H1 (cell line): ENCODE measurements at regions not wholly inside any gene's neighbourhood (a gene's known extent, or its start where the extent isn't known, plus 50 kb on each side); places are given as distances from the start of the nearest gene placed in this dataset.

Source experiments
- CTCF ChIA-PET: fragments of 300-600 bp; sonication (Branson Sonifier 250); formaldehyde crosslinking; loops from one replicate; lab custom pipeline; 2021; ENCODE audit not compliant: partially characterized antibody; lab: Charles Lee
- POLR2A ChIA-PET: fragments of 300-600 bp; sonication (Branson Sonifier 250); formaldehyde crosslinking; loops from one replicate; lab custom pipeline; 2021; ENCODE audit warnings: inconsistent platforms; ENCODE audit not compliant: partially characterized antibody; lab: Charles Lee
- DNase-seq, 2 experiments: peaks; one replicate each; pipeline versions ENCODE4 v3.0.0 to v3.0.0-alpha.2; 2010 to 2022; ENCODE audit warnings: low spot score in 2 of 2, low read depth in 1 of 2, mixed read lengths in 1 of 2
- FAIRE-seq: peaks from 2 replicates; lab custom pipeline; 2011; peaks lifted over from hg19 to GRCh38; lab: Jason Lieb, UNC
- H2AFZ ChIP-seq: 2 replicates; pipeline ENCODE4 v1.8.1; 2012; ENCODE audit warnings: low read length, inconsistent platforms
- H2AK5ac ChIP-seq: 2 replicates; pipeline ENCODE4 v1.6.1; 2013; ENCODE audit warnings: low read depth, low read length
- H2BK120ac ChIP-seq: replicated peaks from 2 replicates; pipeline ENCODE3; 2013; ENCODE audit warnings: low read depth, low read length, inconsistent platforms
- H2BK12ac ChIP-seq: 2 replicates; pipeline ENCODE4 v1.6.1; 2013; ENCODE audit warnings: low read depth, low read length
- H2BK15ac ChIP-seq: 2 replicates; pipeline ENCODE4 v1.6.1; 2013; ENCODE audit warnings: low read length
- H2BK20ac ChIP-seq: 2 replicates; pipeline ENCODE4 v1.6.1; 2013; ENCODE audit warnings: low read length
- H2BK5ac ChIP-seq: 2 replicates; pipeline ENCODE4 v1.6.1; 2013; ENCODE audit warnings: low read depth, low read length
- H3K14ac ChIP-seq: 2 replicates; pipeline ENCODE4 v1.6.1; 2013; ENCODE audit warnings: inconsistent platforms; ENCODE audit not compliant: insufficient read length
- H3K18ac ChIP-seq: 2 replicates; pipeline ENCODE4 v1.6.1; 2013; ENCODE audit warnings: low read length; ENCODE audit errors: extremely low read depth
- H3K23ac ChIP-seq: 2 replicates; pipeline ENCODE4 v1.6.1; 2013; ENCODE audit warnings: inconsistent platforms; ENCODE audit not compliant: insufficient read length
- H3K23me2 ChIP-seq: 2 replicates; pipeline ENCODE4 v1.6.1; 2013; ENCODE audit warnings: low read depth, low read length
- H3K27ac ChIP-seq: 2 replicates; pipeline ENCODE4 v1.6.1; 2011; ENCODE audit warnings: low read depth, low read length, inconsistent platforms
- H3K27me3 ChIP-seq, 4 experiments: replicated peaks in 1 of 4; 1 replicate in 1 of 4; 2 replicates in 3 of 4; pipeline versions ENCODE4 v1.6.1 to v1.8.1; 2011 to 2013; ENCODE audit warnings: low read length in 3 of 4, mild to moderate bottlenecking in 3 of 4, inconsistent platforms in 2 of 4, mixed read lengths in 2 of 4, moderate library complexity in 1 of 4; ENCODE audit not compliant: control insufficient read depth in 3 of 4, insufficient read depth in 3 of 4; ENCODE audit errors: extremely low read depth in 1 of 4
- H3K36me3 ChIP-seq, 4 experiments: 2 replicates each; pipeline versions ENCODE4 v1.6.1 to v1.8.1; 2011 to 2013; ENCODE audit warnings: mild to moderate bottlenecking in 4 of 4, low read length in 3 of 4, moderate library complexity in 2 of 4, control low read depth in 1 of 4, inconsistent platforms in 1 of 4; ENCODE audit not compliant: insufficient read depth in 4 of 4, control insufficient read depth in 2 of 4
- H3K4ac ChIP-seq: replicated peaks from 2 replicates; pipeline ENCODE3; 2013; ENCODE audit warnings: low read length, low read depth, mixed read lengths, inconsistent platforms; ENCODE audit not compliant: insufficient read length
- H3K4me1 ChIP-seq, 4 experiments: replicated peaks in 1 of 4; 1 replicate in 1 of 4; 2 replicates in 3 of 4; pipeline versions ENCODE4 v1.6.1 to v1.8.1; 2011 to 2013; ENCODE audit warnings: low read length in 3 of 4, inconsistent platforms in 2 of 4, mixed read lengths in 1 of 4; ENCODE audit not compliant: insufficient read depth in 4 of 4, control insufficient read depth in 3 of 4
- H3K4me2 ChIP-seq, 2 experiments: 2 replicates each; pipeline versions ENCODE4 v1.6.1 to v1.8.1; 2011 to 2013; ENCODE audit warnings: low read depth in 2 of 2, low read length in 2 of 2, control low read depth in 1 of 2, inconsistent platforms in 1 of 2, mild to moderate bottlenecking in 1 of 2; ENCODE audit not compliant: insufficient read depth in 1 of 2
- H3K4me3 ChIP-seq, 4 experiments: fragments of 200-600, 300-600 bp in 1 of 4; sonication (generic), shearing (Covaris generic), sonication (Bioruptor Twin) in 1 of 4; 2 replicates each; pipeline versions ENCODE4 v1.5.1 to v1.8.1; 2011 to 2016; ENCODE audit warnings: low read length in 4 of 4, low read depth in 3 of 4, control low read depth in 2 of 4, inconsistent platforms in 2 of 4, mild to moderate bottlenecking in 2 of 4, mixed read lengths in 1 of 4, moderate library complexity in 1 of 4; ENCODE audit not compliant: insufficient read depth in 2 of 4; ENCODE audit errors: extremely low read depth in 1 of 4
- H3K56ac ChIP-seq: replicated peaks from 2 replicates; pipeline ENCODE3; 2013; ENCODE audit warnings: low read depth, mild to moderate bottlenecking, mixed read lengths, low read length, inconsistent platforms; ENCODE audit not compliant: insufficient read length
- H3K79me1 ChIP-seq: 2 replicates; pipeline ENCODE4 v1.6.1; 2013; ENCODE audit warnings: low read depth, low read length, control low read depth
- H3K79me2 ChIP-seq, 2 experiments: 2 replicates each; pipeline versions ENCODE4 v1.6.1 to v1.8.1; 2012 to 2013; ENCODE audit warnings: low read length in 2 of 2, mild to moderate bottlenecking in 2 of 2, inconsistent platforms in 1 of 2; ENCODE audit not compliant: insufficient read depth in 2 of 2, control insufficient read depth in 1 of 2
- H3K9ac ChIP-seq, 4 experiments: replicated peaks in 1 of 4; 1 replicate in 1 of 4; 2 replicates in 3 of 4; pipeline versions ENCODE4 v1.6.1 to v1.8.1; 2011 to 2013; ENCODE audit warnings: low read depth in 3 of 4, low read length in 3 of 4, control low read depth in 2 of 4, mild to moderate bottlenecking in 2 of 4, moderate library complexity in 2 of 4, inconsistent platforms in 1 of 4; ENCODE audit errors: extremely low read depth in 1 of 4
- H3K9me3 ChIP-seq, 2 experiments: 2 replicates each; pipeline versions ENCODE4 v1.6.1 to v1.8.1; 2012 to 2013; ENCODE audit warnings: mild to moderate bottlenecking in 2 of 2, moderate library complexity in 2 of 2, control low read depth in 1 of 2, inconsistent platforms in 1 of 2, low read depth in 1 of 2, low read length in 1 of 2, mixed read lengths in 1 of 2; ENCODE audit not compliant: insufficient read depth in 2 of 2
- H4K20me1 ChIP-seq, 2 experiments: replicated peaks in 1 of 2; 2 replicates each; pipeline versions ENCODE3 to v1.8.1; 2011 to 2013; ENCODE audit warnings: inconsistent platforms in 2 of 2, low read length in 2 of 2, mild to moderate bottlenecking in 1 of 2; ENCODE audit not compliant: insufficient read depth in 2 of 2, control insufficient read depth in 1 of 2
- H4K5ac ChIP-seq: 2 replicates; pipeline ENCODE4 v1.6.1; 2013; ENCODE audit warnings: low read length, low read depth, mixed read lengths, inconsistent platforms; ENCODE audit not compliant: insufficient read length
- H4K8ac ChIP-seq: 2 replicates; pipeline ENCODE4 v1.8.0; 2013; ENCODE audit warnings: mild to moderate bottlenecking, moderate library complexity, low read length, inconsistent platforms; ENCODE audit not compliant: insufficient read depth; ENCODE audit errors: extremely low read depth
- H4K91ac ChIP-seq: replicated peaks from 2 replicates; pipeline ENCODE3; 2013; ENCODE audit warnings: low read length, mixed read lengths, inconsistent platforms; ENCODE audit not compliant: insufficient read length
- CHD2 ChIP-seq: IDR thresholded peaks from 2 replicates; pipeline ENCODE4 v1.6.1; 2012; ENCODE audit warnings: low read length, improper control_type of control experiment
- WGBS, 2 experiments: shearing (Covaris generic) in 1 of 2; methylation state at CpG; one replicate each; pipeline versions ENCODE4 v1.1.6 to v1.1.7; 2013 to 2015; ENCODE audit warnings: low lambda C conversion rate in 2 of 2, mixed read lengths in 2 of 2, inconsistent platforms in 1 of 2, low coverage in 1 of 2, missing lambda C conversion rate in 1 of 2; ENCODE audit not compliant: insufficient replicate concordance in 2 of 2, insufficient coverage in 1 of 2, insufficient read length in 1 of 2; ENCODE audit errors: extremely low coverage in 1 of 2, missing lambda C conversion rate in 1 of 2; 5-methylcytosine and 5-hydroxymethylcytosine counted together
- TF ChIP-seq, protein P1 (sequence below): IDR thresholded peaks from 2 replicates; pipeline ENCODE4 v1.6.1; 2011; ENCODE audit warnings: low read depth, mild to moderate bottlenecking, low read length; ENCODE audit not compliant: insufficient read depth

DNA sequence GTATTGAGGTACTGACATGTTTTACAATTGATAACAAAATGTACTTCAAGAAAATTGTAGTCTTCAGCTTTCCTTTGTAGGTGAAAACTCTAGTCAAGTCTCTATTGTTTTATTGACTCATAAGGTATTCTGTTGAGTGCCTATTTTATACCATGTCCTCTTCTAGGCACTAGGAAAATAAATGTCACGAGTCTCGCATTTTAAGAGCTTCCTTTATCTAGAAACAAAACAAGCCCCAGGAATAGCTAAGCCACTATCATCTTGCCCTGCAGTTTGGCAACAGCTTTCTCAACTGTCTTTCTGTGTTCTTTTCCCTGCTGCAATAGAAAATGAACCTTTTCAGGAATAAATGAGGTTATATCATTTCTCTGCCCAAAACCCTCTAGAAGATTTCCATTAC lies 288.5 kb upstream of the NEGR1 start:
- no peak overlapping the region for H2BK15ac ChIP-seq
- H3K36me3 ChIP-seq = no peaks in the 10 kb centered on the region
- ChIA-PET CTCF (interaction anchor here (1.2 to 1.8 kb wide), 3 partner anchors 10 to 52 kb away, joined by 4 to 7 read pairs (median 5); no protein-coding TSS in a partner anchor), POLR2A (interaction anchor here (0.6 kb wide), 1 partner anchor 1088 kb away, joined by 3 read pairs; no protein-coding TSS in a partner anchor)
- H2AK5ac ChIP-seq = no peak overlapping the region
- H3K23ac ChIP-seq = no peak overlapping the region
- H2BK5ac ChIP-seq = no peak overlapping the region
- no peak overlapping the region for H3K56ac ChIP-seq
- 71% methylated on average over 2 of the region's 2 CpGs; no CpG with 5 or more reads in 1 of the 2 experiments for WGBS, 2 experiments
- no peaks in the 10 kb centered on the region for H4K20me1 ChIP-seq
- no peak overlapping the region for H4K5ac ChIP-seq
- no peak overlapping the region for H4K91ac ChIP-seq
- no peak overlapping the region for H4K8ac ChIP-seq
- no peak overlapping the region for H3K18ac ChIP-seq
- no peak overlapping the region for H3K4me3 ChIP-seq
- H3K14ac ChIP-seq = no peak overlapping the region
- no peak overlapping the region for H2BK120ac ChIP-seq
- H2BK20ac ChIP-seq = no peak overlapping the region
- no peak overlapping the region for H2BK12ac ChIP-seq
- no peaks in the 10 kb centered on the region for H3K79me1 ChIP-seq
- H3K27ac ChIP-seq = no peak overlapping the region
- no peaks in the 10 kb centered on the region for H3K79me2 ChIP-seq
- H3K4me2 ChIP-seq = no peak overlapping the region
- H3K4ac ChIP-seq = no peak overlapping the region
- H3K23me2 ChIP-seq = no peaks in the 10 kb centered on the region
- no peak for DNase-seq
- H2AFZ ChIP-seq = no peak overlapping the region
- H3K27me3 ChIP-seq = no peaks in the 10 kb centered on the region
- H3K4me1 ChIP-seq = no peaks in the 10 kb centered on the region
- no peak for TF ChIP-seq CHD2
- TF ChIP-seq, protein P1, sequence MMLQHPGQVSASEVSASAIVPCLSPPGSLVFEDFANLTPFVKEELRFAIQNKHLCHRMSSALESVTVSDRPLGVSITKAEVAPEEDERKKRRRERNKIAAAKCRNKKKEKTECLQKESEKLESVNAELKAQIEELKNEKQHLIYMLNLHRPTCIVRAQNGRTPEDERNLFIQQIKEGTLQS = no peak
- no peaks in the 10 kb centered on the region for H3K9me3 ChIP-seq
- no peak overlapping the region for H3K9ac ChIP-seq
- no peak for FAIRE-seq
